ENCODE measurements at regions not wholly inside any gene's neighbourhood (a gene's known extent, or its start where the extent isn't known, plus 50 kb on each side); places are given as distances from the start of the nearest gene placed in this dataset.

DNA sequence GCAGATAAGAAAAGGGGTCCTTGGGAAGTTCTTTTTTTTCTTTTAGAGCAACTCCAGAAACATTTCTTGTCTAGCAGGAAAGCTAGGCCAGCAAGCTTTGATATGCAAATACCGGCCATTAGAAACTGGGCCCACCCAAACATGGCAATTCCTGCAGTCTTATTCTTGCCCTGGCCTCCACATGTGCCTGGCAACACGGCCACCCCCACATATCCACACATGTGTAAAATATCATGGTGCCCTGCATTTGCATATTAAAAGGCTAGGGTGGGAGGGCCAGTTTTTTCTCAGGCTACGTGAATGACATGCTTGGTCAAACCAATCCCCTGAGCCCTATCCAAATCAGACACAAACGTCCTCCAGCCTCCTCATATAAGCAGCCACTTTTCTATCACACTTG lies 171.7 kb upstream of the ZCCHC13 start:
- TF ChIP-seq, protein P1, sequence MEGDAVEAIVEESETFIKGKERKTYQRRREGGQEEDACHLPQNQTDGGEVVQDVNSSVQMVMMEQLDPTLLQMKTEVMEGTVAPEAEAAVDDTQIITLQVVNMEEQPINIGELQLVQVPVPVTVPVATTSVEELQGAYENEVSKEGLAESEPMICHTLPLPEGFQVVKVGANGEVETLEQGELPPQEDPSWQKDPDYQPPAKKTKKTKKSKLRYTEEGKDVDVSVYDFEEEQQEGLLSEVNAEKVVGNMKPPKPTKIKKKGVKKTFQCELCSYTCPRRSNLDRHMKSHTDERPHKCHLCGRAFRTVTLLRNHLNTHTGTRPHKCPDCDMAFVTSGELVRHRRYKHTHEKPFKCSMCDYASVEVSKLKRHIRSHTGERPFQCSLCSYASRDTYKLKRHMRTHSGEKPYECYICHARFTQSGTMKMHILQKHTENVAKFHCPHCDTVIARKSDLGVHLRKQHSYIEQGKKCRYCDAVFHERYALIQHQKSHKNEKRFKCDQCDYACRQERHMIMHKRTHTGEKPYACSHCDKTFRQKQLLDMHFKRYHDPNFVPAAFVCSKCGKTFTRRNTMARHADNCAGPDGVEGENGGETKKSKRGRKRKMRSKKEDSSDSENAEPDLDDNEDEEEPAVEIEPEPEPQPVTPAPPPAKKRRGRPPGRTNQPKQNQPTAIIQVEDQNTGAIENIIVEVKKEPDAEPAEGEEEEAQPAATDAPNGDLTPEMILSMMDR (IDR thresholded peaks at IDR 0.05), result no peak
- TF ChIP-seq POLR2AphosphoS5 (IDR thresholded peaks at IDR 0.05) (no peak), EP300 (IDR thresholded peaks at IDR 0.05) (no peak), POLR2A (IDR thresholded peaks at IDR 0.05) (no peak)
- ATAC-seq (ENCODE audit: low FRiP score in 2 of 2), result no peak

DNA sequence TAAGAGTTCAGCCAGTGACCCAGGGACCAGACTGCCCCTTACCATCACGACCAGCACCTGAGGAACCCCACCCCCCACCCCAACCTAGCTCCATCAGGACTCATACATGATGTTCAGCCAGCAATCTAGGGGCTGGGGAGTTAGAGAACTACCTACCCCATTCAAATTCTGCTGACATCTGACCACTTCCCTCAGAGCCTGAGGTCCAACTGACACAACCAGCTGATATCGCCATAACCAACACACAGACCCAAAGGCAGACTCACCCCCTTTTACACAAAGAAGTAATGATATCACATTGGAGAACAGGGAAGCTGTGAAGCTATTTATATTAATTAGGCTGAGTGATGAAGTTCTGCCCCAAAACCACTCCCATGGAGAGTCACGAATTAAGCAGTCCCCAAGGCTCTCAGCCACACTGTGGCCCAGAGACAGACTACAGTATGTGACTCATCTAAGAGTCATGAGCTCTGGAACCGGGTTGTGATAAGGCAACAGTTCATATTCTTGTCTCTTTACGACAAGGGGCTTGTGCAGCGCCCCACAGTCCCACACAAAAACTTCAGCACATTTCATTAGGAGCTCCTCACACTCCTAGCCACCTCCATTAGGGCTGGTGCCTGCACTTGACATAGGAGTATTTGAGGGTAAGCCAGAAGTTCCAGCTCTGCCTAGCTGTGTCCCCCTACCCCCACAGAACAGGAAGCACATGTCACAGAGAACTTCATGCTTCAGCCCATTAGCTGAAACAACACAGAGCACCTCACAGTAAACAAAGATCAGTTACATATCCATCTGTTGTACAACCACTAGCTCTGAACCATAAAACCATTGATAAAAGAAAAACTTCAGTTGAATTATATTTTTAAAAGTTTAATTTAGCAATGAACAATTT lies 184.7 kb upstream of the ZCCHC13 start:
- peak in 1 of 2 donors; percentile 19 for ATAC-seq (ENCODE audit: low FRiP score in 2 of 2)
- no peak overlapping the region for H3K27ac ChIP-seq
- H3K9me3 ChIP-seq, result peaks cover 0 to 5% (median 0%) of the 10 kb centered on the region in 4 donors
- no peaks in the 10 kb centered on the region for H3K27me3 ChIP-seq
- H3K4me3 ChIP-seq, result no peak overlapping the region
- WGBS, 2 donors, result 62% methylated on average over 6 of the region's 6 CpGs; no CpG with 5 or more reads in 1 of the 2 donors
- no peaks in the 10 kb centered on the region for H3K4me1 ChIP-seq
- peaks cover 0 to 5% (median 0%) of the 10 kb centered on the region in 4 donors for H3K36me3 ChIP-seq
- DNase-seq, result no peak
- TF ChIP-seq POLR2AphosphoS5 (IDR thresholded peaks at IDR 0.05), result no peak
- TF ChIP-seq, protein P1 (IDR thresholded peaks at IDR 0.05), result no peak
- TF ChIP-seq EP300 (IDR thresholded peaks at IDR 0.05), result no peak
- no peak for TF ChIP-seq POLR2A (IDR thresholded peaks at IDR 0.05)

More for the DNA sequence above, 171.7 kb upstream of the ZCCHC13 start:
- 66 to 75% methylated on average over 4 of the region's 4 CpGs for WGBS, 2 donors
- Histone ChIP-seq H3K27ac (no peak overlapping the region), H3K36me3 (peaks cover 0 to 4% (median 0%) of the 10 kb centered on the region in 4 donors), H3K4me1 (no peaks in the 10 kb centered on the region), H3K9me3 (no peaks in the 10 kb centered on the region), H3K4me3 (no peak overlapping the region), H3K27me3 (no peaks in the 10 kb centered on the region)
- no peak for DNase-seq

DNA sequence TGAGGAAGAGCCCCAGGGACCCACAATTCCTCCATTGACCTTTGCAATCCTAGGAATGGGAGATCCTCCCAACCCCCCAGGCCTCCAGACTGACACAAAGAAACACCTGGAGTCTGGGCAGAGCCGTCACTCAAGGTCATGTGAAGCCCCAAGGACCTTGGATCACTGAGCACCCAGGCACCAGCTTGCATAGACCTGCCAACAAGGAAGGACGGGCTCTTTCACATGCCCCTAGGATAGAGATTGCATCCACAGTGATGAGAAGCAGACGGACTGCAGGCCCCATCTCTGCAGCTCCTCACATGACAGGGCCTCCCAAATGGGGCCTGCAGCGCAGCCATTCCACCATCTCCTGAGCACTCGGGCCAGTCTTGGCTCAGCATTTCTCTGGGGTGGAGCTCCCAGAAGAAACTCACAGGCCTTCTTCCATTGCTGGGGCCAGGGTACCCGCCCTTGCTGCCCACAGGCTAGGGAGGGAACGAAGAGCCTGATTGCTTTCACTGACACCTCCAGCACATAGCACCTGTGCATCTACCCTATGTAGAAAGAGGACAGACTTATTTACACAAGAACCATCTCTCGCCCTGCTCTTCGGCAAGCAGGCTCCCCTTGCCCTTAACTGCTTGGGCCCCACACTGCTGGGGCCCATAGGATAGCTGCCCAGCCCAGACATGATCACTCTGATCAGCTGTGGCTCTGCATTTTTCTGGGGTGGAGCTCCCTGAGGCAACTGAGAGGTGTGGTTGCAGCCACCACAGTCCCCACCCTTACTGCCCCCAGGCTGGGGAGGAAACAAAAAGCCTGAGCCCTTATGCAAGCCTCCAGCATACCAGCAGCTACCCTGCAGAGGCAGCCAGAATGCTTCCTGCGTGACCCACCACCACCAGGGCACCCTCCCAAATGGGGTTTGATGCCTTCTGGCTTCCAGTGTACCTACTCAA lies 185.7 kb upstream of the ZCCHC13 start:
- Histone ChIP-seq H3K27ac (no peak overlapping the region), H3K4me3 (no peak overlapping the region), H3K27me3 (no peaks in the 10 kb centered on the region), H3K4me1 (no peaks in the 10 kb centered on the region), H3K9me3 (peaks cover 0 to 5% (median 0%) of the 10 kb centered on the region in 4 donors), H3K36me3 (peaks cover 0 to 5% (median 0%) of the 10 kb centered on the region in 4 donors)
- WGBS, 2 donors, result 77% methylated on average over 10 of the region's 10 CpGs; no CpG with 5 or more reads in 1 of the 2 donors
- ATAC-seq (ENCODE audit: low FRiP score in 2 of 2), result peak in 1 of 2 donors; percentile 59
- DNase-seq, result no peak
- TF ChIP-seq POLR2A (IDR thresholded peaks at IDR 0.05) (no peak), EP300 (IDR thresholded peaks at IDR 0.05) (no peak), POLR2AphosphoS5 (IDR thresholded peaks at IDR 0.05) (no peak)
- TF ChIP-seq, protein P1 (IDR thresholded peaks at IDR 0.05), result no peak

DNA sequence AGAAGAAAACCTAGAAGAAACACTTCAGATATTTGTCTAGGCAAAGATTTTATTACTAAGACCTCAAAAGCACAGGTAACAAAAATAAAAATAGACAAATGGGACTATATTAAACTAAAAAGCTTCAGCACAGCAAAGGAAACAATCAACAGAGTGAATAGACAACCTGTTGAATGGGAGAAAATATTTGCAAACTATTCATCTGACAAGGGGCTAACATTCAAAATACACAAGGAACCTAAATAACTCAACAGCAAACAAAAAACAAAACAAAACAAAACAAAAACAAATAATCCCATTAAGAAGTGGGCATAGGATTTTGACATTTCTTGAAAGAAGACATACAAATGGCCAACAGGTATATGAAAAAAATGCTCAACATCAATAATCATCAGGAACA lies 192.7 kb upstream of the ZCCHC13 start:
- Histone ChIP-seq H3K4me3 (no peak overlapping the region), H3K9me3 (peaks cover 0 to 4% (median 0%) of the 10 kb centered on the region in 4 donors), H3K27me3 (no peaks in the 10 kb centered on the region), H3K36me3 (peaks cover 0 to 3% (median 0%) of the 10 kb centered on the region in 4 donors), H3K4me1 (no peaks in the 10 kb centered on the region), H3K27ac (no peak overlapping the region)
- DNase-seq, result no peak
- TF ChIP-seq, protein P1 (IDR thresholded peaks at IDR 0.05), result no peak
- no peak for TF ChIP-seq POLR2AphosphoS5 (IDR thresholded peaks at IDR 0.05)
- TF ChIP-seq EP300 (IDR thresholded peaks at IDR 0.05), result no peak
- TF ChIP-seq POLR2A (IDR thresholded peaks at IDR 0.05), result no peak
- no peak for ATAC-seq (ENCODE audit: low FRiP score in 2 of 2)
